ENCODE measurements at regions not wholly inside any gene's neighbourhood (a gene's known extent, or its start where the extent isn't known, plus 50 kb on each side); places are given as distances from the start of the nearest gene placed in this dataset.
"Not testable (repeated sequence)": the region's sequence is repeated elsewhere in the genome, so short reads cannot be mapped to it uniquely, and the experiment has no call there.

- peak overlapping the region in 1 of 2 donors; percentile 15 for H3K27ac ChIP-seq (ENCODE audit: low read depth in 2 of 2, low read length in 1 of 2)
- H3K27me3 ChIP-seq (ENCODE audit: control insufficient read depth in 1 of 2, insufficient read depth in 2 of 2, low read length in 2 of 2) = no peaks in the 10 kb centered on the region
- no peaks in the 10 kb centered on the region for H3K9me3 ChIP-seq (ENCODE audit: control insufficient read depth in 2 of 2, insufficient read depth in 1 of 2, low read depth in 1 of 2, low read length in 1 of 2)
- peaks cover 2 to 12% of the 10 kb centered on the region in 2 donors for H3K4me1 ChIP-seq (ENCODE audit: control insufficient read depth in 2 of 2, insufficient read depth in 2 of 2, low read length in 1 of 2)
- WGBS, 2 donors = 77 to 89% methylated on average over 4 of the region's 4 CpGs
- no peak overlapping the region for H3K4me3 ChIP-seq (ENCODE audit: low read depth in 1 of 2, low read length in 2 of 2)
- H3K36me3 ChIP-seq (ENCODE audit: control insufficient read depth in 2 of 2, insufficient read depth in 2 of 2, low read length in 1 of 2) = no peaks in the 10 kb centered on the region
These were observed 108.7 kb upstream of the SHB start for GRCh38 chr9:38177680-38178079.

GRCh38 chr9:38176251-38176650, 107.2 kb upstream of the SHB start:
- no peaks in the 10 kb centered on the region for H3K27me3 ChIP-seq (ENCODE audit: control insufficient read depth in 1 of 2, insufficient read depth in 2 of 2, low read length in 2 of 2)
- no peak overlapping the region for H3K4me3 ChIP-seq (ENCODE audit: low read depth in 1 of 2, low read length in 2 of 2)
- peaks cover 2 to 12% of the 10 kb centered on the region in 2 donors for H3K4me1 ChIP-seq (ENCODE audit: control insufficient read depth in 2 of 2, insufficient read depth in 2 of 2, low read length in 1 of 2)
- no peaks in the 10 kb centered on the region for H3K9me3 ChIP-seq (ENCODE audit: control insufficient read depth in 2 of 2, insufficient read depth in 1 of 2, low read depth in 1 of 2, low read length in 1 of 2)
- 78 to 84% methylated on average over 1 of the region's 1 CpG for WGBS, 2 donors
- H3K36me3 ChIP-seq (ENCODE audit: control insufficient read depth in 2 of 2, insufficient read depth in 2 of 2, low read length in 1 of 2) = no peaks in the 10 kb centered on the region
- H3K27ac ChIP-seq (ENCODE audit: low read depth in 2 of 2, low read length in 1 of 2) = no peak overlapping the region

- Histone ChIP-seq H3K27ac (ENCODE audit: low read depth in 2 of 2, low read length in 1 of 2) (no peak overlapping the region), H3K9me3 (ENCODE audit: control insufficient read depth in 2 of 2, insufficient read depth in 1 of 2, low read depth in 1 of 2, low read length in 1 of 2) (no peaks in the 10 kb centered on the region), H3K4me3 (ENCODE audit: low read depth in 1 of 2, low read length in 2 of 2) (no peak overlapping the region), H3K36me3 (ENCODE audit: control insufficient read depth in 2 of 2, insufficient read depth in 2 of 2, low read length in 1 of 2) (no peaks in the 10 kb centered on the region), H3K27me3 (ENCODE audit: control insufficient read depth in 1 of 2, insufficient read depth in 2 of 2, low read length in 2 of 2) (no peaks in the 10 kb centered on the region), H3K4me1 (ENCODE audit: control insufficient read depth in 2 of 2, insufficient read depth in 2 of 2, low read length in 1 of 2) (peaks cover 2 to 8% of the 10 kb centered on the region in 2 donors)
- 96 to 100% methylated on average over 3 of the region's 3 CpGs for WGBS, 2 donors
These were observed 106.4 kb upstream of the SHB start for GRCh38 chr9:38175423-38175822.

GRCh38 chr9:38172586-38172985, 103.6 kb upstream of the SHB start:
- Histone ChIP-seq H3K27me3 (ENCODE audit: control insufficient read depth in 1 of 2, insufficient read depth in 2 of 2, low read length in 2 of 2) (no peaks in the 10 kb centered on the region), H3K27ac (ENCODE audit: low read depth in 2 of 2, low read length in 1 of 2) (peak overlapping the region; percentile 48 to 81), H3K4me3 (ENCODE audit: low read depth in 1 of 2, low read length in 2 of 2) (no peak overlapping the region), H3K9me3 (ENCODE audit: control insufficient read depth in 2 of 2, insufficient read depth in 1 of 2, low read depth in 1 of 2, low read length in 1 of 2) (peaks cover 3 to 4% of the 10 kb centered on the region in 2 donors), H3K4me1 (ENCODE audit: control insufficient read depth in 2 of 2, insufficient read depth in 2 of 2, low read length in 1 of 2) (peaks cover under 1 to 2% of the 10 kb centered on the region in 2 donors), H3K36me3 (ENCODE audit: control insufficient read depth in 2 of 2, insufficient read depth in 2 of 2, low read length in 1 of 2) (no peaks in the 10 kb centered on the region)
- WGBS, 2 donors = 21 to 33% methylated on average over 4 of the region's 4 CpGs

GRCh38 chr9:38171926-38172325, 102.9 kb upstream of the SHB start:
- no peaks in the 10 kb centered on the region for H3K4me1 ChIP-seq (ENCODE audit: control insufficient read depth in 2 of 2, insufficient read depth in 2 of 2, low read length in 1 of 2)
- H3K27ac ChIP-seq (ENCODE audit: low read depth in 2 of 2, low read length in 1 of 2) = peak overlapping the region; percentile 62 to 81
- 76 to 90% methylated on average over 3 of the region's 3 CpGs for WGBS, 2 donors

GRCh38 chr9:38171538-38171884, 102.5 kb upstream of the SHB start:
- Histone ChIP-seq H3K36me3 (ENCODE audit: control insufficient read depth in 2 of 2, insufficient read depth in 2 of 2, low read length in 1 of 2) (no peaks in the 10 kb centered on the region), H3K4me3 (ENCODE audit: low read depth in 1 of 2, low read length in 2 of 2) (no peak overlapping the region), H3K27me3 (ENCODE audit: control insufficient read depth in 1 of 2, insufficient read depth in 2 of 2, low read length in 2 of 2) (no peaks in the 10 kb centered on the region), H3K4me1 (ENCODE audit: control insufficient read depth in 2 of 2, insufficient read depth in 2 of 2, low read length in 1 of 2) (no peaks in the 10 kb centered on the region), H3K9me3 (ENCODE audit: control insufficient read depth in 2 of 2, insufficient read depth in 1 of 2, low read depth in 1 of 2, low read length in 1 of 2) (peaks cover 4 to 5% of the 10 kb centered on the region in 2 donors), H3K27ac (ENCODE audit: low read depth in 2 of 2, low read length in 1 of 2) (peak overlapping the region; percentile 62 to 81)
- WGBS, 2 donors = 71 to 78% methylated on average over 5 of the region's 5 CpGs

More at GRCh38 chr9:38171926-38172325, 102.9 kb upstream of the SHB start:
- Histone ChIP-seq H3K9me3 (ENCODE audit: control insufficient read depth in 2 of 2, insufficient read depth in 1 of 2, low read depth in 1 of 2, low read length in 1 of 2) (peaks cover 4 to 5% of the 10 kb centered on the region in 2 donors), H3K36me3 (ENCODE audit: control insufficient read depth in 2 of 2, insufficient read depth in 2 of 2, low read length in 1 of 2) (no peaks in the 10 kb centered on the region), H3K27me3 (ENCODE audit: control insufficient read depth in 1 of 2, insufficient read depth in 2 of 2, low read length in 2 of 2) (no peaks in the 10 kb centered on the region), H3K4me3 (ENCODE audit: low read depth in 1 of 2, low read length in 2 of 2) (no peak overlapping the region)

- H3K27ac ChIP-seq (ENCODE audit: low read depth in 2 of 2, low read length in 1 of 2) = peak overlapping the region; percentile 36 to 81
- H3K4me3 ChIP-seq (ENCODE audit: low read depth in 1 of 2, low read length in 2 of 2); H3K27me3 ChIP-seq (ENCODE audit: control insufficient read depth in 1 of 2, insufficient read depth in 2 of 2, low read length in 2 of 2); H3K9me3 ChIP-seq (ENCODE audit: control insufficient read depth in 2 of 2, insufficient read depth in 1 of 2, low read depth in 1 of 2, low read length in 1 of 2); H3K36me3 ChIP-seq (ENCODE audit: control insufficient read depth in 2 of 2, insufficient read depth in 2 of 2, low read length in 1 of 2); H3K4me1 ChIP-seq (ENCODE audit: control insufficient read depth in 2 of 2, insufficient read depth in 2 of 2, low read length in 1 of 2): not testable (repeated sequence)
- WGBS, 2 donors = 65 to 77% methylated on average over 9 of the region's 9 CpGs
These were observed 101.9 kb upstream of the SHB start for GRCh38 chr9:38170763-38171537.

- H3K27ac ChIP-seq (ENCODE audit: low read depth in 2 of 2, low read length in 1 of 2) = peak overlapping the region in 1 of 2 donors; percentile 30
- 91 to 93% methylated on average over 6 of the region's 6 CpGs for WGBS, 2 donors
- H3K36me3 ChIP-seq (ENCODE audit: control insufficient read depth in 2 of 2, insufficient read depth in 2 of 2, low read length in 1 of 2); H3K4me3 ChIP-seq (ENCODE audit: low read depth in 1 of 2, low read length in 2 of 2); H3K9me3 ChIP-seq (ENCODE audit: control insufficient read depth in 2 of 2, insufficient read depth in 1 of 2, low read depth in 1 of 2, low read length in 1 of 2); H3K4me1 ChIP-seq (ENCODE audit: control insufficient read depth in 2 of 2, insufficient read depth in 2 of 2, low read length in 1 of 2); H3K27me3 ChIP-seq (ENCODE audit: control insufficient read depth in 1 of 2, insufficient read depth in 2 of 2, low read length in 2 of 2): not testable (repeated sequence)
These were observed 101.1 kb upstream of the SHB start for GRCh38 chr9:38170155-38170554.

- Histone ChIP-seq H3K4me3 (ENCODE audit: low read depth in 1 of 2, low read length in 2 of 2) (no peak overlapping the region), H3K27me3 (ENCODE audit: control insufficient read depth in 1 of 2, insufficient read depth in 2 of 2, low read length in 2 of 2) (no peaks in the 10 kb centered on the region), H3K27ac (ENCODE audit: low read depth in 2 of 2, low read length in 1 of 2) (no peak overlapping the region), H3K36me3 (ENCODE audit: control insufficient read depth in 2 of 2, insufficient read depth in 2 of 2, low read length in 1 of 2) (no peaks in the 10 kb centered on the region), H3K4me1 (ENCODE audit: control insufficient read depth in 2 of 2, insufficient read depth in 2 of 2, low read length in 1 of 2) (no peaks in the 10 kb centered on the region), H3K9me3 (ENCODE audit: control insufficient read depth in 2 of 2, insufficient read depth in 1 of 2, low read depth in 1 of 2, low read length in 1 of 2) (peaks cover 4 to 5% of the 10 kb centered on the region in 2 donors)
- WGBS, 2 donors = 87 to 97% methylated on average over 5 of the region's 5 CpGs
These were observed 97.5 kb upstream of the SHB start for GRCh38 chr9:38166501-38166900.

- no peaks in the 10 kb centered on the region for H3K27me3 ChIP-seq (ENCODE audit: control insufficient read depth in 1 of 2, insufficient read depth in 2 of 2, low read length in 2 of 2)
- no peak overlapping the region for H3K4me3 ChIP-seq (ENCODE audit: low read depth in 1 of 2, low read length in 2 of 2)
- no peaks in the 10 kb centered on the region for H3K4me1 ChIP-seq (ENCODE audit: control insufficient read depth in 2 of 2, insufficient read depth in 2 of 2, low read length in 1 of 2)
- peaks cover 0 to 2% of the 10 kb centered on the region in 2 donors for H3K9me3 ChIP-seq (ENCODE audit: control insufficient read depth in 2 of 2, insufficient read depth in 1 of 2, low read depth in 1 of 2, low read length in 1 of 2)
- no peak overlapping the region for H3K27ac ChIP-seq (ENCODE audit: low read depth in 2 of 2, low read length in 1 of 2)
- H3K36me3 ChIP-seq (ENCODE audit: control insufficient read depth in 2 of 2, insufficient read depth in 2 of 2, low read length in 1 of 2) = no peaks in the 10 kb centered on the region
- WGBS, 2 donors = 63 to 66% methylated on average over 9 of the region's 9 CpGs
These were observed 95.7 kb upstream of the SHB start for GRCh38 chr9:38164659-38165221.

All from esophagus (tissue), 2 donors.